GM12864 (cell line): ENCODE measurements at regions not wholly inside any gene's neighbourhood (a gene's known extent, or its start where the extent isn't known, plus 50 kb on each side); places are given as distances from the start of the nearest gene placed in this dataset.

Experiments used
- DNase-seq: peaks from one replicate; pipeline ENCODE4 v3.0.0-alpha.2; 2011; ENCODE audit warnings: low read depth
- H3K4me3 ChIP-seq: 2 replicates; pipeline ENCODE4 v1.5.1; 2011; ENCODE audit warnings: mild to moderate bottlenecking, low read depth, low read length, control low read depth
- TF ChIP-seq, protein P1 (sequence below): IDR thresholded peaks from 2 replicates; pipeline ENCODE4 v1.5.1; 2011; ENCODE audit warnings: low read depth, mild to moderate bottlenecking, moderate library complexity, low read length, control low read depth, inconsistent platforms; ENCODE audit errors: missing control alignments

DNA sequence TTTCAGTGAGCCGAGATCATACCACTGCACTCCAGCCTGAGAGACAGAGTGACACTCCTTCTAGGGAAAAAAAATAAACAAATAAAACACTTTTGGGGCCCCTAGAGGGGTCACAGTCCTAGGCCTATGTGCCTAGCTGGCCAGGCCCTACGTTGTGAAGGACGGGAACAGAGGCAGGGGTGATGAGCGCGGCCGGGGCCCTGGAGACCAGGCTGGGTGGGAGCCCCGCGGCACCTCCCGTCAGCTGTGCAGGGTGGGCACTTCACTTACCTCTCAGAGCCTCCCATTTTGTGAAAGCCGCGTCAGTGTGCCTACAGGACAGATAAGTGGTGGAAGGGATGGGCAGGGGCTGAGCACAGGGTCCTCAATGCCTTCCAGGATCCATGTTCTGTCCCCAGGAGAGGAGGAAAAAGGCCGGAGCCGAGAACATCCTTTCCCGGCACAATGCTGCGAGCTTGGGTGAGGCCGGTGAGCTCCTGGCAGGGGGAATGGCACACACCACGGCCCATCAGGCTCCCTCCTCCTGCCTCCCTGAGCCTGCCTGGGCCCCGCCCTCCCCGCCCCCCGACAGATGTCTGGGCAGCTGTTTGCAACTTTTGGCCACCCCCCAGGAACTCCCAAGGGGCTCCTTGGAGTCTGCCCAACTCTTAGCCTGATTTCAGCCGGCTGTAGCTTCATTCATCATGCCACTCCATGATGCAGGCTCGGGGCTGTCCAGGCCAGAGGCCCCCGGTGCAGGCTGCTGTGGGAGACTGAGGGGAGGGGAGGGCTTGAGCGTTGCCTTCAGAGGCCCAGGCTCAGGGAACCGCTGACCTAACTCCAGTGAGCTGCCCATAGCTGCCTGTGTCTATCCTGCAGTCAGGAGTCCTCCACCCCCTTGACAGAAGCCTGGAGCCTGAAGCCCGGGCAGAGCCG is 196.5 kb downstream of the TFCP2L1 start:
- H3K4me3 ChIP-seq, result no peak overlapping the region
- TF ChIP-seq, protein P1, sequence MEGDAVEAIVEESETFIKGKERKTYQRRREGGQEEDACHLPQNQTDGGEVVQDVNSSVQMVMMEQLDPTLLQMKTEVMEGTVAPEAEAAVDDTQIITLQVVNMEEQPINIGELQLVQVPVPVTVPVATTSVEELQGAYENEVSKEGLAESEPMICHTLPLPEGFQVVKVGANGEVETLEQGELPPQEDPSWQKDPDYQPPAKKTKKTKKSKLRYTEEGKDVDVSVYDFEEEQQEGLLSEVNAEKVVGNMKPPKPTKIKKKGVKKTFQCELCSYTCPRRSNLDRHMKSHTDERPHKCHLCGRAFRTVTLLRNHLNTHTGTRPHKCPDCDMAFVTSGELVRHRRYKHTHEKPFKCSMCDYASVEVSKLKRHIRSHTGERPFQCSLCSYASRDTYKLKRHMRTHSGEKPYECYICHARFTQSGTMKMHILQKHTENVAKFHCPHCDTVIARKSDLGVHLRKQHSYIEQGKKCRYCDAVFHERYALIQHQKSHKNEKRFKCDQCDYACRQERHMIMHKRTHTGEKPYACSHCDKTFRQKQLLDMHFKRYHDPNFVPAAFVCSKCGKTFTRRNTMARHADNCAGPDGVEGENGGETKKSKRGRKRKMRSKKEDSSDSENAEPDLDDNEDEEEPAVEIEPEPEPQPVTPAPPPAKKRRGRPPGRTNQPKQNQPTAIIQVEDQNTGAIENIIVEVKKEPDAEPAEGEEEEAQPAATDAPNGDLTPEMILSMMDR, result no peak
- no peak for DNase-seq

- no peak overlapping the region for H3K4me3 ChIP-seq
- DNase-seq, result no peak
- TF ChIP-seq, protein P1, result no peak
Observed at GRCh38 chr2:121089166-121089510, 195.9 kb downstream of the TFCP2L1 start.

DNA sequence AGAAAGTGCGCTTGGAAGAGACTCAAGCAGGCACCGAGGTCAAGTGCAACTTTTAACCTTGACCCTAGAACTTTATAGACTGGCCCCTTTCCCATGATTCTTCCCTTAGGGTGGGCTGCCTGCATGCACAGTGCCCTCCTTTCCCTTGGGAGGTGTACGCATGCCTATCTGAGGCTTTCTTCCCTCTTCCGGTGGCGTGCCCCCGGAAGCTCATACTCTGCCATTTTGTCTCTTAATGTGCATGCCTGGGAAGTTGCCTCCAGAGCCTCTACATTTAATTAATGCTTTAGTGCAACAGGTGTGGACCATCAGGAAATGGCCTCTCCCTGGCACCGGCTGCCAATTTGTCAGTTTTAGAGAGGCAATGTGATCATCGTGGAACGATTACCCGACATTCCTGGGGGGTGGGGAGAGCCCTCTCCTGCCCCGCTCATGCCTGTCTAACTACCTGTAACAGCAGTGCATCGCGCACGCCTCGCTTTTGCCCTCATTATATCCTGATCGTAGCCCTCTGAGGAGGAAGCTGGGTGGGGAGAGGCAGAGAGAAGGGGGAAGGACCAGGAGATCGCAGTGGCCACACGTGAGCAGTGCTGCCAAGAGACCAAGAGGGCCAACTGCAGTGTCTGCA is 194.8 kb downstream of the TFCP2L1 start:
- TF ChIP-seq, protein P1, result no peak
- no peak for DNase-seq
- H3K4me3 ChIP-seq, result no peak overlapping the region

DNA sequence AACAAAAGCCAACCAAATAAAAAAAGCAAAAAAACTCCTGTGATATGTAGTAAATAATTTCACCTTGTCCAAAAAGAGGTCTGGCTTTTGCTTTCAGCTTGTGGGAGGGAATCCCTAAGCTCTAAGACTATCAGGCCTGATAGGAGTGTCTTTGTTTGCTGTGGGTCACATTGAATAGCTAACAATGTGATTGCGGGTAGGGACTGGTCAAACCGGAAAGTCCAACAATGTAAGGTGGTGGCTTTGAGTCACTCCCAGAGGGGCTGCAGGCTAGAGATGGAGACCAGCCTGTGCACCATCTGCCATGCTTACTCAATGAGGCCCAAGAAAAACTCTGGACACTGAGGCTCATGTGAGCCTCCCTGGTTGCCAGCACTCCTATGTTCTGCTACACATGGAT is 192.9 kb downstream of the TFCP2L1 start:
- no peak overlapping the region for H3K4me3 ChIP-seq
- no peak for DNase-seq
- TF ChIP-seq, protein P1, result no peak

- no peak overlapping the region for H3K4me3 ChIP-seq
- TF ChIP-seq, protein P1, result no peak
- DNase-seq, result no peak
Observed at GRCh38 chr2:121093692-121094091, 191.3 kb downstream of the TFCP2L1 start.

- DNase-seq, result no peak
- no peak overlapping the region for H3K4me3 ChIP-seq
- TF ChIP-seq, protein P1, result no peak
Observed at GRCh38 chr2:121094101-121094500, 190.9 kb downstream of the TFCP2L1 start.

- H3K4me3 ChIP-seq, result no peak overlapping the region
- TF ChIP-seq, protein P1, result no peak
Observed at GRCh38 chr2:121094845-121095244, 190.2 kb downstream of the TFCP2L1 start.

More at GRCh38 chr2:121094845-121095244, 190.2 kb downstream of the TFCP2L1 start:
- DNase-seq, result no peak
